COLO829 (cell line): ENCODE measurements at regions not wholly inside any gene's neighbourhood (a gene's known extent, or its start where the extent isn't known, plus 50 kb on each side); places are given as distances from the start of the nearest gene placed in this dataset.
"Not testable (repeated sequence)": the region's sequence is repeated elsewhere in the genome, so short reads cannot be mapped to it uniquely, and the experiment has no call there.

Experiments
- DNase-seq: peaks from one replicate; pipeline ENCODE4 v3.0.0; 2012; ENCODE audit warnings: low spot score

GRCh38 chr12:4822572-4822971 lies 87.1 kb upstream of the KCNA1 start:
- DNase-seq, result no peak

- no peak for DNase-seq
Observed at GRCh38 chr12:4824380-4824779, 85.3 kb upstream of the KCNA1 start.

GRCh38 chr12:4825011-4825858 lies 84.5 kb upstream of the KCNA1 start:
- no peak for DNase-seq

GRCh38 chr12:4826909-4827308 lies 82.8 kb upstream of the KCNA1 start:
- DNase-seq, result no peak

- DNase-seq, result no peak
Observed at GRCh38 chr12:4828176-4828575, 81.5 kb upstream of the KCNA1 start.

GRCh38 chr12:4829161-4829792 lies 80.4 kb upstream of the KCNA1 start:
- DNase-seq, result no peak

GRCh38 chr12:4829793-4830162 lies 79.9 kb upstream of the KCNA1 start:
- DNase-seq, result no peak

- DNase-seq, result no peak
Observed at GRCh38 chr12:4830556-4831210, 79.0 kb upstream of the KCNA1 start.

GRCh38 chr12:4833053-4833452 lies 76.7 kb upstream of the KCNA1 start:
- DNase-seq, result no peak

- no peak for DNase-seq
Observed at GRCh38 chr12:4833524-4833923, 76.2 kb upstream of the KCNA1 start.

- DNase-seq, result not testable (repeated sequence)
Observed at GRCh38 chr12:4842401-4842800, 67.3 kb upstream of the KCNA1 start.

- no peak for DNase-seq
Observed at GRCh38 chr12:4843907-4844306, 65.8 kb upstream of the KCNA1 start.

- no peak for DNase-seq
Observed at GRCh38 chr12:4847713-4848112, 62.0 kb upstream of the KCNA1 start.

- DNase-seq, result peak; percentile 65
Observed at GRCh38 chr12:4849115-4849541, 60.6 kb upstream of the KCNA1 start.

- DNase-seq, result no peak
Observed at GRCh38 chr12:4849795-4850345, 59.8 kb upstream of the KCNA1 start.

- no peak for DNase-seq
Observed at GRCh38 chr12:4850857-4851380, 58.8 kb upstream of the KCNA1 start.

- DNase-seq, result no peak
Observed at GRCh38 chr12:4852308-4852707, 57.4 kb upstream of the KCNA1 start.

GRCh38 chr12:4852911-4853310 lies 56.8 kb upstream of the KCNA1 start:
- DNase-seq, result no peak

GRCh38 chr12:4855121-4855924 lies 54.4 kb upstream of the KCNA1 start:
- peak; percentile 76 for DNase-seq

GRCh38 chr12:4856596-4856995 lies 53.1 kb upstream of the KCNA1 start:
- no peak for DNase-seq

- DNase-seq, result peak; percentile 60
Observed at GRCh38 chr12:4857472-4858291, 52.0 kb upstream of the KCNA1 start.
